HG03139 (cell line): ENCODE measurements at regions not wholly inside any gene's neighbourhood (a gene's known extent, or its start where the extent isn't known, plus 50 kb on each side); places are given as distances from the start of the nearest gene placed in this dataset.
"Not testable (repeated sequence)": the region's sequence is repeated elsewhere in the genome, so short reads cannot be mapped to it uniquely, and the experiment has no call there.

Experiments
- ATAC-seq: cut with Tn5 transposase; IDR thresholded peaks from one replicate; pipeline ENCODE4 v1.9.1; 2021; ENCODE audit not compliant: unreplicated experiment

DNA sequence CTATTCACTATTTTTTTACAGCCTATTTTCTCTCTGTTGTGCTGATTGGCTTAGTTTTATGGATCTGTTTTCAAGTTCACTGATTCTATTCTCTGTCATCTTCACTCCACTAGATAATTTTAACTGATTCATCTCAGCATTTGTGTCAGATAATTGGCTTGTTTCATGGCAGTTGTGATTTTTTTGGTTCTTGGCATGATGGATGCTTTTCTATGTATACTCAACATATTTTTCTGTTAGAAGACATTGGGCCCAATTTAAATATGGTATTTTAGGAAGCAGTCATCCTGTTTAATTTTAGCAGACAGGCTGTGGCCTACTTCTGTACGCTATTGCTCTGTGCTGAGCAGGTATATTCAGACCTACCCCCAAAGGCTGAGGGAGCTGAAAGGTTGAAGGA, 1865.3 kb upstream of the ACO1 start:
- ATAC-seq = no peak

DNA sequence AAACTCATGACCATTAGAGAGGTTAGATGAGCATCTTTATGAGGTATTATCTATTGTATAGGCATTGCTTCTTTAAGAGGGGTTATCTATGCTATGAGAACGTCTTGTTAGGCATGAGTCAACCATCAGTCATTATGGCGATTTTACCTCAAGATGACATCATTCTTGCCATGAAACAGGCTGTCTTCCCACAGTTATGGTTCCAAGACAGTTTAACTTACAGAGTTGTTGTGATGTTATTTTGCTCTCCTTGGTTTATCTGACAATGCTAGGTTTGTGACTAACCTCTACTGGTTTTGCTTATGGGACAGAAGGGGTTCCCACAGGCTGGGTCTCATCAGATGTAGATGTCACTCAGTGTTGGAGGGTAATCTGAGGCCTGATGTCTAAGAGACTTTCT, 1864.7 kb upstream of the ACO1 start:
- ATAC-seq = no peak

DNA sequence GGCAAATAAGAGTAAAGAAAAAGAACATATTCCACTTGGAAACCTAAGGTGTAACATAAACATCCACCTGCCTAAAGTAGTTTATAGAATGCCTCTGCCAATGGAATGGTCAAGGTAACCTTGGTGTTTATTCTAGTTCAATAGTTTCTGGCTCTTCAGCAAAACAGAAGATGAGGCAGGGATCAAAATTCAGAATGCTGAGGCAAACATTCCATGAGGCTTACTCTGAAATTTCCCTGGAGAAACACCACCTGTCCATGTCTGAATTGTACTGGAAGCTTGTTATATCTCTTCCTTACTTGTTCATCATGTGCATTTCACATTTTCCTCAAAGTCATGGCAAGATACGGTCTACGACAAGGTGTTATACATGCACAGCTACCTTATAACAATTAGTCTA, 1862.4 kb upstream of the ACO1 start:
- no peak for ATAC-seq

DNA sequence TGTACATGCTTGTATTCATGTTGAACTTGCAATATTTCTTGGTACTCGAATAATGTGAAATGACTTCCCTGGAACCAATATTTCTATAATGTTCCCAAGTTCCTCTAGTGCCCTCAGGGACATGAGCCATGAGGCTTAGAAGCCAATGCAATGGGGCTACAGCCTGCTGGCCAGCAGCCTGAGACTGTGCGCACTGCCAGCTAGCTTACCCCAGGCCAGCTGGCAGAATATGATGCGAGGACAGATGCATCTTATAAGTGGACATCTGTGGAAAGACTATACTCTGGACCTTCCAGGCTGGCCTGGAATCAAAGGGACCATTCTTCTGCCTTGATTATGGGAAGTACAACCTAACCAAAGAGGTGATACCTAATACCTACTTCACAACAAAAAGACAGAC, 1862.0 kb upstream of the ACO1 start:
- no peak for ATAC-seq

DNA sequence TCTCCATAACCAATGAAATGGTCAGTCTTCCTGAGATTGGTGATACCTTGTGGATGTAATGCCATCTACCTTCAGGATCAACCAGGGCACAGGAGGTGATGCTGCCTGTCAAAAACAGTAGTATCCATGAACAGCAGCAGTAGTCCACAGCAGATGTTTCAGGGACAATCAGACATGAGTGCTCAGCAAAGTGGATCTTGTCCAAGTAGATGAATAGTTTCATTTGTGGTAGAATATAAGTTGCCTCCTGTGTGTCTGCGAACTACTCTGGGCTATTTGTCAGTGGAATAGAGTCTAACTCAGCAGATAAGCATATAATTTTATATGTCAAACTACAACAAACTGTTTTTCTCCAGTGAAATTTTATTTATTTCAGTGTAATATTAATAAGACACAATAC, 1860.1 kb upstream of the ACO1 start:
- ATAC-seq = no peak

- ATAC-seq = no peak
Observed at GRCh38 chr9:30534455-30534854, 1850.0 kb upstream of the ACO1 start.

- no peak for ATAC-seq
Observed at GRCh38 chr9:30534896-30535295, 1849.5 kb upstream of the ACO1 start.

DNA sequence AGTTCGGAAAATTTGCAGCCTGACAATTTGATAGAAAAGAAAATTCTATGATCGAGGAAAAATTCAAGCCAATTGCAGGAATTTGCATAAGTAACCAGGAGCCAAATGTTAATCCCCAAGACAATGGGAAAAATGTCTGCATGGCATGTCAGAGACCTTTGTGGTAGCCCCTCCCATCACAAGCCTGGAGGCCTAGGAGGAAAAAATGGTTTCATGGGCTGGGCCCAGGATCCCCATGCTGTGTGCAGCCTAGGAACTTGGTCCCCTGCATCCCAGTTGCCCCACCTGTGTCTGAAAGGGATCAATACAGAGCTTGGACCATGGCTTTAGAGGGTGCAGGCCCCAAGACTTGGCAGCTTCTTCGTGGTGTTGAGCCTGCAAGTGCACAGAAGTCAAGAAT, 1847.9 kb upstream of the ACO1 start:
- ATAC-seq = no peak

- not testable (repeated sequence) for ATAC-seq
Observed at GRCh38 chr9:30539696-30540095, 1844.7 kb upstream of the ACO1 start.

- no peak for ATAC-seq
Observed at GRCh38 chr9:30574355-30575151, 1809.9 kb upstream of the ACO1 start.

GRCh38 chr9:30575218-30575617, 1809.2 kb upstream of the ACO1 start:
- ATAC-seq = no peak

GRCh38 chr9:30575691-30576090, 1808.8 kb upstream of the ACO1 start:
- ATAC-seq = no peak

- no peak for ATAC-seq
Observed at GRCh38 chr9:30579810-30580209, 1804.6 kb upstream of the ACO1 start.

GRCh38 chr9:30582240-30582639, 1802.2 kb upstream of the ACO1 start:
- no peak for ATAC-seq

- ATAC-seq = no peak
Observed at GRCh38 chr9:30584559-30584958, 1799.9 kb upstream of the ACO1 start.

GRCh38 chr9:30591461-30591860, 1793.0 kb upstream of the ACO1 start:
- no peak for ATAC-seq

GRCh38 chr9:30597608-30598007, 1786.8 kb upstream of the ACO1 start:
- no peak for ATAC-seq

- ATAC-seq = no peak
Observed at GRCh38 chr9:30605936-30606335, 1778.5 kb upstream of the ACO1 start.

DNA sequence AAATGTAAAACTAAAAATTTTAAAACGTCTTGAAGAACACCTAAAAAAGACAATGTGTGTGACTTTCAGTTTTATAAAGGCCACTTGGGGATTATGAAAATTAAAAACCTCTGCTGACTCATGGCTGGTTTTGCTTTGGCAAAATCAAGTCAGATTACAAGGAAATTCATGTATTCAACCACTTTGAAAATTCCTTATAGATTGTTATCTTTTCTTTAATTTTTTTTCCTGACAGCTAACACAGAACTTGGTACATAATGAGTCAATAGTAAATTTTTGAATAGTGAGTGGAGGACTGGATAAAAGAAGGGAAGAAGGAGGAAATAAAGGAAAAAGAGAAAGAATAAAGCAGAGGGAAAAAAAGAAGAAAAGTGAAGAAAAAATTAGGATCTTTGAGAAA, 1774.7 kb upstream of the ACO1 start:
- no peak for ATAC-seq

DNA sequence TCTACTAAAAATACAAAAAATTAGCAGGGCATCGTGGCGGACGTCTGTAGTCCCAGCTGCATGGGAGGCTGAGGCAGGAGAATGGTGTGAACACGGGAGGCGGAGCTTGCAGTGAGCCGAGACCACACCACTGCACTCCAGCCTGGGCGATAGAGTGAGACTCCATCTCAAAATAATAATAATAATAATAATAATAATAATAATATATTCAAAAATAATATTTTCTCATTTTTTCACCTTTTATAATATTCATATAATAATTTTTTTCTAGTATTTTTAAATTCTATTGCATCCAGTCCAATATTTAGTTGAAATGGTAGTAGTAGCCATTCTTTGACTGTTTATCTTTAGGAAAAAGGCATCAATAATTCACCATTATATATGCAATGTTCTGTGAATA, 1767.7 kb upstream of the ACO1 start:
- ATAC-seq = not testable (repeated sequence)

DNA sequence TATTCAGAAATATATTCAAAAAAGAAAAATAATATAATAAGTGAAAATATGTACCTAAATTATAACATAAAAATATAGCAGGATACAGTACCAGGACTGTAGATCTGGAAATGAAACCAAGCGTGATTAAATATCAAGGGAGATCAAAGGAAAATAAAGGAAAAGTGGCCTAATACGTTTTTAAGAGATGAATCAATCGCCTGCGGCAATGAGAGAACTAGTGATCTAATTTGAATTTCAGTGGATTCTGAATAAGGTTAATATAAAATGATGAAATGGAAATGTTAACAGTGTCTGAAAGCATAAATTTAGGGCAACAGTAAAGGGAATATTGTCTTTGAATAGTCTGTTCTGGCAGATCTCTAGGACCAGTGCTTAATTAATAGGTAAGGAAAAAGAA, 1761.9 kb upstream of the ACO1 start:
- ATAC-seq = no peak

- ATAC-seq = no peak
Observed at GRCh38 chr9:30628915-30629567, 1755.4 kb upstream of the ACO1 start.

GRCh38 chr9:30630459-30630858, 1754.0 kb upstream of the ACO1 start:
- no peak for ATAC-seq
